Heart right ventricle (tissue), 16 donors: ENCODE measurements at regions not wholly inside any gene's neighbourhood (a gene's known extent, or its start where the extent isn't known, plus 50 kb on each side); places are given as distances from the start of the nearest gene placed in this dataset.
A peak's percentile ranks its signal among the peaks of the same experiment; 100 is the strongest.

Experiments
- ATAC-seq, 8 donors: fragments of 200-7000 bp; cut with Tn5 transposase; one replicate each; pipeline ENCODE4 v1.9.1; 2020; ENCODE audit warnings: mild to moderate bottlenecking in 8 of 8, moderate library complexity in 8 of 8, moderate number of reproducible peaks in 1 of 8
- DNase-seq, 2 donors: peaks; one replicate each; pipeline ENCODE4 v3.0.0-alpha.2; 2020
- H3K27ac ChIP-seq, 10 donors: fragments of 200-600 bp; sonication (generic) in 2 of 10; one replicate each; pipeline versions ENCODE4 v1.5.0 to v1.8.0; 2020 to 2022; ENCODE audit warnings: mild to moderate bottlenecking in 3 of 10
- H3K27me3 ChIP-seq, 7 donors: fragments of 200-600 bp; one replicate each; pipeline ENCODE4 v1.8.0; 2021 to 2022; ENCODE audit warnings: mild to moderate bottlenecking in 2 of 7
- H3K36me3 ChIP-seq, 9 donors: fragments of 200-600 bp; sonication (generic) in 1 of 9; one replicate each; pipeline versions ENCODE4 v1.5.0 to v1.8.0; 2020 to 2022; ENCODE audit warnings: mild to moderate bottlenecking in 2 of 9
- H3K4me1 ChIP-seq, 9 donors: fragments of 200-600 bp; sonication (generic) in 1 of 9; one replicate each; pipeline versions ENCODE4 v1.5.0 to v1.8.0; 2020 to 2022; ENCODE audit warnings: mild to moderate bottlenecking in 4 of 9
- H3K4me3 ChIP-seq, 10 donors: fragments of 200-600 bp; sonication (generic) in 2 of 10; one replicate each; pipeline versions ENCODE4 v1.5.0 to v1.8.0; 2020 to 2022; ENCODE audit warnings: mild to moderate bottlenecking in 7 of 10, moderate library complexity in 2 of 10
- H3K9me3 ChIP-seq, 11 donors: fragments of 200-600 bp in 10 of 11; sonication (generic) in 2 of 11; one replicate each; pipeline versions ENCODE4 v1.5.0 to v1.8.0; 2013 to 2022; ENCODE audit warnings: mild to moderate bottlenecking in 2 of 11, control low read depth in 1 of 11, moderate library complexity in 1 of 11
- CTCF ChIP-seq, 9 donors: fragments of 200-600 bp; sonication (generic) in 2 of 9; IDR thresholded peaks; one replicate each; pipeline versions ENCODE4 v1.5.0 to v1.8.0; 2021 to 2022; ENCODE audit warnings: antibody characterized with exemption in 9 of 9, mild to moderate bottlenecking in 5 of 9, moderate library complexity in 1 of 9
- WGBS, 2 donors: extraction: QIAGEN DNeasy Blood & Tissue Kit; methylation state at CpG; one replicate each; pipeline ENCODE4 v1.1.7; 2013; ENCODE audit warnings: inconsistent platforms in 1 of 2; 5-methylcytosine and 5-hydroxymethylcytosine counted together
- intact Hi-C, 10 donors: fragments of 100-400 bp; cut with DNase I; formaldehyde crosslinking; loops; one replicate each; pipeline versions ENCODE4 v1.11.1 to v1.14.2; 2022
- donor health status: Arrhythmogenic right ventricular cardiomyopathy.
- donor health status: ischemic (EF 13 %, LVEDD 7.1; RV severe dilation, severe dysfunction).
- donor health status: healthy with polysubstance abuse.
- donor health status: DM: no; HTN: yes; CAD: no.
- donor health status: DM: no; HTN: no; CAD: no.
- donor health status: ischemic (EF 25% LVEDD 6.9; RV normal size, moderate dysfunction).
- donor health status: ischemic (EF 25% LVEDD 5.7; RV mildly dilated, moderate dysfunction).
- donor health status: healthy.
- donor health status: DM: yes; HTN: yes; CAD: no.
- donor health status: Ischemic cardiomyopathy.
- donor health status: ischemic (EF 35%, LVEDD 5.7; RV mildly dilated, moderate dysfunction).
- donor health status: nonischemic (EF 11% LVEDD 7.7; RV severe dilation, severe dysfunction).
- donor health status: DM: yes; HTN: yes; CAD: no.
- donor health status: PGD.
- donor health status: ischemic (EF 29% LVEDD 5.4; RV normal size, mild dysfunction).
- donor health status: nonischemic (EF 23%, LVEDD 6.1; RV moderate dilation, normal function).

- Histone ChIP-seq H3K4me1 (peaks cover 0 to 9% (median 0%) of the 10 kb centered on the region in 9 donors), H3K9me3 (no peaks in the 10 kb centered on the region), H3K4me3 (no peak overlapping the region), H3K36me3 (no peaks in the 10 kb centered on the region), H3K27ac (no peak overlapping the region), H3K27me3 (no peaks in the 10 kb centered on the region)
- intact Hi-C loops, result no loop called here
- 61 to 71% methylated on average over 1 of the region's 1 CpG for WGBS, 2 donors
- no peak for TF ChIP-seq CTCF (IDR thresholded peaks at IDR 0.05)
- no peak for DNase-seq
- no peak for ATAC-seq
Measured at GRCh38 chr2:181352158-181352557, 105.0 kb upstream of the ITGA4 start.

- no peak for TF ChIP-seq CTCF (IDR thresholded peaks at IDR 0.05)
- H3K9me3 ChIP-seq, result no peaks in the 10 kb centered on the region
- DNase-seq (no peak), ATAC-seq (peak in 1 of 8 donors; percentile 58)
- H3K27ac ChIP-seq, result no peak overlapping the region
- peaks cover 0 to 9% (median 0%) of the 10 kb centered on the region in 9 donors for H3K4me1 ChIP-seq
- no peaks in the 10 kb centered on the region for H3K36me3 ChIP-seq
- WGBS, 2 donors, result 84 to 85% methylated on average over 3 of the region's 3 CpGs
- H3K4me3 ChIP-seq, result no peak overlapping the region
- no peaks in the 10 kb centered on the region for H3K27me3 ChIP-seq
- intact Hi-C loops, result no loop called here
Measured at GRCh38 chr2:181354626-181355025, 102.6 kb upstream of the ITGA4 start.

- no peak overlapping the region for H3K27ac ChIP-seq
- DNase-seq (no peak), ATAC-seq (no peak)
- H3K4me3 ChIP-seq, result no peak overlapping the region
- no peaks in the 10 kb centered on the region for H3K9me3 ChIP-seq
- WGBS, 2 donors, result 70 to 82% methylated on average over 1 of the region's 1 CpG
- TF ChIP-seq CTCF (IDR thresholded peaks at IDR 0.05), result no peak
- H3K4me1 ChIP-seq, result peaks cover 0 to 6% (median 0%) of the 10 kb centered on the region in 9 donors
- intact Hi-C loops, result no loop called here
- no peaks in the 10 kb centered on the region for H3K36me3 ChIP-seq
- H3K27me3 ChIP-seq, result no peaks in the 10 kb centered on the region
Measured at GRCh38 chr2:181356526-181357130, 100.6 kb upstream of the ITGA4 start.

GRCh38 chr2:181357979-181358378 lies 99.2 kb upstream of the ITGA4 start:
- intact Hi-C loops, result no loop called here
- DNase-seq (no peak), ATAC-seq (no peak)
- no peaks in the 10 kb centered on the region for H3K36me3 ChIP-seq
- peaks cover 0 to 4% (median 0%) of the 10 kb centered on the region in 9 donors for H3K4me1 ChIP-seq
- H3K4me3 ChIP-seq, result no peak overlapping the region
- H3K27ac ChIP-seq, result no peak overlapping the region
- H3K27me3 ChIP-seq, result no peaks in the 10 kb centered on the region
- no peak for TF ChIP-seq CTCF (IDR thresholded peaks at IDR 0.05)
- no peaks in the 10 kb centered on the region for H3K9me3 ChIP-seq
